D341Med (cell line): ENCODE measurements at regions not wholly inside any gene's neighbourhood (a gene's known extent, or its start where the extent isn't known, plus 50 kb on each side); places are given as distances from the start of the nearest gene placed in this dataset.

ENCODE experiments used
- DNase-seq: peaks from one replicate; pipeline ENCODE4 v3.0.0; 2012; ENCODE audit warnings: low spot score

- no peak for DNase-seq
Observed at GRCh38 chr19:30663611-30664174, 291.5 kb downstream of the ZNF536 start.

- no peak for DNase-seq
Observed at GRCh38 chr19:30662211-30662861, 290.2 kb downstream of the ZNF536 start.

GRCh38 chr19:30659638-30660037 lies 287.5 kb downstream of the ZNF536 start:
- no peak for DNase-seq

- no peak for DNase-seq
Observed at GRCh38 chr19:30656520-30657100, 284.4 kb downstream of the ZNF536 start.

GRCh38 chr19:30653646-30654386 lies 281.6 kb downstream of the ZNF536 start:
- DNase-seq: no peak

GRCh38 chr19:30652751-30653150 lies 280.6 kb downstream of the ZNF536 start:
- no peak for DNase-seq

GRCh38 chr19:30651691-30652090 lies 279.5 kb downstream of the ZNF536 start:
- DNase-seq: no peak

- DNase-seq: no peak
Observed at GRCh38 chr19:30651066-30651465, 278.9 kb downstream of the ZNF536 start.

- DNase-seq: peak; percentile 66
Observed at GRCh38 chr19:30649934-30650614, 277.9 kb downstream of the ZNF536 start.

GRCh38 chr19:30648866-30649862 lies 277.0 kb downstream of the ZNF536 start:
- DNase-seq: no peak

GRCh38 chr19:30647891-30648720 lies 275.9 kb downstream of the ZNF536 start:
- DNase-seq: no peak

- no peak for DNase-seq
Observed at GRCh38 chr19:30646806-30647205, 274.6 kb downstream of the ZNF536 start.

- DNase-seq: no peak
Observed at GRCh38 chr19:30645946-30646577, 273.9 kb downstream of the ZNF536 start.

GRCh38 chr19:30640252-30640965 lies 268.2 kb downstream of the ZNF536 start:
- no peak for DNase-seq

GRCh38 chr19:30638889-30639288 lies 266.7 kb downstream of the ZNF536 start:
- no peak for DNase-seq

- DNase-seq: no peak
Observed at GRCh38 chr19:30637926-30638325, 265.7 kb downstream of the ZNF536 start.

- DNase-seq: no peak
Observed at GRCh38 chr19:30634996-30635975, 263.1 kb downstream of the ZNF536 start.
